Effector CD8-positive, alpha-beta T cell (primary cell): ENCODE measurements at regions not wholly inside any gene's neighbourhood (a gene's known extent, or its start where the extent isn't known, plus 50 kb on each side); places are given as distances from the start of the nearest gene placed in this dataset.
A peak's percentile ranks its signal among the peaks of the same experiment; 100 is the strongest.
"Not testable (repeated sequence)": the region's sequence is repeated elsewhere in the genome, so short reads cannot be mapped to it uniquely, and the experiment has no call there.

Experiments used
- DNase-seq: peaks from one replicate; lab custom pipeline; 2025; lab: John Stamatoyannopoulos, UW

GRCh38 chr2:7428454-7429204, 511.4 kb downstream of the RNF144A start:
- DNase-seq: no peak

- DNase-seq: no peak
Measured at GRCh38 chr2:7429733-7430132, 512.5 kb downstream of the RNF144A start.

- no peak for DNase-seq
Measured at GRCh38 chr2:7430421-7430868, 513.2 kb downstream of the RNF144A start.

- DNase-seq: no peak
Measured at GRCh38 chr2:7430869-7431641, 513.8 kb downstream of the RNF144A start.

- DNase-seq: no peak
Measured at GRCh38 chr2:7432436-7432835, 515.2 kb downstream of the RNF144A start.

- no peak for DNase-seq
Measured at GRCh38 chr2:7436096-7436906, 519.1 kb downstream of the RNF144A start.

GRCh38 chr2:7437141-7437540, 519.9 kb downstream of the RNF144A start:
- DNase-seq: no peak

- no peak for DNase-seq
Measured at GRCh38 chr2:7437716-7438632, 520.8 kb downstream of the RNF144A start.

GRCh38 chr2:7438855-7439254, 521.6 kb downstream of the RNF144A start:
- DNase-seq: no peak

- no peak for DNase-seq
Measured at GRCh38 chr2:7440977-7441376, 523.8 kb downstream of the RNF144A start.

- not testable (repeated sequence) for DNase-seq
Measured at GRCh38 chr2:7441841-7442240, 524.6 kb downstream of the RNF144A start.

GRCh38 chr2:7444626-7445025, 527.4 kb downstream of the RNF144A start:
- no peak for DNase-seq

- no peak for DNase-seq
Measured at GRCh38 chr2:7448578-7449264, 531.5 kb downstream of the RNF144A start.

GRCh38 chr2:7449298-7449697, 532.1 kb downstream of the RNF144A start:
- DNase-seq: no peak

- DNase-seq: peak; percentile 10
Measured at GRCh38 chr2:7450188-7450832, 533.1 kb downstream of the RNF144A start.

- no peak for DNase-seq
Measured at GRCh38 chr2:7450833-7451190, 533.6 kb downstream of the RNF144A start.

GRCh38 chr2:7452110-7452876, 535.1 kb downstream of the RNF144A start:
- no peak for DNase-seq

GRCh38 chr2:7454592-7454991, 537.4 kb downstream of the RNF144A start:
- DNase-seq: no peak

GRCh38 chr2:7456762-7457161, 539.5 kb downstream of the RNF144A start:
- no peak for DNase-seq
